C4-2B (cell line): ENCODE measurements at regions not wholly inside any gene's neighbourhood (a gene's known extent, or its start where the extent isn't known, plus 50 kb on each side); places are given as distances from the start of the nearest gene placed in this dataset.

Experiments
- ZFX ChIP-seq: fragments of 450-650 bp; IDR thresholded peaks from 2 replicates; pipeline ENCODE4 v1.6.1; 2017
- TF ChIP-seq, protein P1 (sequence below): fragments of 450-650 bp; conservative IDR thresholded peaks from 2 replicates; pipeline ENCODE4 v1.5.1; 2017; ENCODE audit warnings: mild to moderate bottlenecking

DNA sequence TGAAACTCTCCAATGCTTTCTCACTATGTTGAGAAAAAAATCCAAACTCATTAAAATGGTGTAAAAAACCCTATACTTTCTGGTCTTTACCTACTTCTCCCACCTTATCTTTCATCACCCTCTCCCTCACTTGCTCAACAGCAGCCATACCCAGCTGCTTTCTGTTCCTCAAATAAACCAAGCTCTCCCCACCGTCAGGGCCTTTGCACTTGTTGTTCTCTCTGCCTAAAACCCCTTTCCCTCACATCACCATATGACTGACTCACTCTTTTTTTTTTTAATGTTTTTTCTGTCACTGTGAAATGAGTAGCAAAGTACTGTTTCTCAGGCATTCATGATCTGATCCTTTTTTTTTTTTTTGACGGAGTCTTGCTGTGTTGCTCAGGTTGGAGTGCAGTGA is 122.3 kb upstream of the TMEM164 start:
- TF ChIP-seq, protein P1, sequence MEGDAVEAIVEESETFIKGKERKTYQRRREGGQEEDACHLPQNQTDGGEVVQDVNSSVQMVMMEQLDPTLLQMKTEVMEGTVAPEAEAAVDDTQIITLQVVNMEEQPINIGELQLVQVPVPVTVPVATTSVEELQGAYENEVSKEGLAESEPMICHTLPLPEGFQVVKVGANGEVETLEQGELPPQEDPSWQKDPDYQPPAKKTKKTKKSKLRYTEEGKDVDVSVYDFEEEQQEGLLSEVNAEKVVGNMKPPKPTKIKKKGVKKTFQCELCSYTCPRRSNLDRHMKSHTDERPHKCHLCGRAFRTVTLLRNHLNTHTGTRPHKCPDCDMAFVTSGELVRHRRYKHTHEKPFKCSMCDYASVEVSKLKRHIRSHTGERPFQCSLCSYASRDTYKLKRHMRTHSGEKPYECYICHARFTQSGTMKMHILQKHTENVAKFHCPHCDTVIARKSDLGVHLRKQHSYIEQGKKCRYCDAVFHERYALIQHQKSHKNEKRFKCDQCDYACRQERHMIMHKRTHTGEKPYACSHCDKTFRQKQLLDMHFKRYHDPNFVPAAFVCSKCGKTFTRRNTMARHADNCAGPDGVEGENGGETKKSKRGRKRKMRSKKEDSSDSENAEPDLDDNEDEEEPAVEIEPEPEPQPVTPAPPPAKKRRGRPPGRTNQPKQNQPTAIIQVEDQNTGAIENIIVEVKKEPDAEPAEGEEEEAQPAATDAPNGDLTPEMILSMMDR, result no peak
- no peak for TF ChIP-seq ZFX
